Astrocyte (in vitro differentiated cells and primary cell): ENCODE measurements at regions not wholly inside any gene's neighbourhood (a gene's known extent, or its start where the extent isn't known, plus 50 kb on each side); places are given as distances from the start of the nearest gene placed in this dataset.

Source experiments
- DNase-seq: peaks from one replicate; pipeline ENCODE4 v3.0.0-alpha.2; 2010; ENCODE audit warnings: low read depth
- FAIRE-seq: peaks from 2 replicates; lab custom pipeline; 2011; peaks lifted over from hg19 to GRCh38; lab: Jason Lieb, UNC
- H2AFZ ChIP-seq: 2 replicates; pipeline ENCODE4 v1.6.0; 2012; ENCODE audit warnings: low read depth, low read length, inconsistent platforms
- H3K27ac ChIP-seq: 2 replicates; pipeline ENCODE4 v1.5.1; 2011; ENCODE audit warnings: low read depth, low read length, inconsistent platforms
- H3K27me3 ChIP-seq: 2 replicates; pipeline ENCODE4 v1.6.0; 2011; ENCODE audit warnings: low read length, inconsistent platforms; ENCODE audit not compliant: insufficient read depth
- H3K36me3 ChIP-seq: 2 replicates; pipeline ENCODE4 v1.5.1; 2011; ENCODE audit warnings: low read length, inconsistent platforms; ENCODE audit not compliant: insufficient read depth
- H3K4me1 ChIP-seq: 2 replicates; pipeline ENCODE4 v1.5.1; 2011; ENCODE audit warnings: low read length, inconsistent platforms; ENCODE audit not compliant: insufficient read depth
- H3K4me2 ChIP-seq: 2 replicates; pipeline ENCODE4 v1.6.0; 2012; ENCODE audit warnings: low read length, inconsistent platforms
- H3K4me3 ChIP-seq: 2 replicates; pipeline ENCODE4 v1.5.1; 2011; ENCODE audit warnings: low read depth, mild to moderate bottlenecking, low read length, inconsistent platforms; ENCODE audit not compliant: insufficient read depth
- H3K79me2 ChIP-seq: 2 replicates; pipeline ENCODE4 v1.6.0; 2012; ENCODE audit warnings: mild to moderate bottlenecking, low read length, inconsistent platforms; ENCODE audit not compliant: insufficient read depth
- H3K9ac ChIP-seq: 2 replicates; pipeline ENCODE4 v1.6.0; 2012; ENCODE audit warnings: mild to moderate bottlenecking, low read length, inconsistent platforms
- H3K9me3 ChIP-seq: 2 replicates; pipeline ENCODE4 v1.5.1; 2012; ENCODE audit warnings: low read depth, mild to moderate bottlenecking, low read length, inconsistent platforms; ENCODE audit not compliant: insufficient read depth
- H4K20me1 ChIP-seq: 2 replicates; pipeline ENCODE4 v1.6.0; 2012; ENCODE audit warnings: low read length, inconsistent platforms; ENCODE audit not compliant: insufficient read depth
- H3K27ac Mint-ChIP-seq: one replicate; pipeline ENCODE4 v1.8.0; 2021; ENCODE audit warnings: mild to moderate bottlenecking, mixed read lengths; ENCODE audit not compliant: unreplicated experiment
- H3K27me3 Mint-ChIP-seq: one replicate; pipeline ENCODE4 v1.8.0; 2021; ENCODE audit warnings: low read depth, mixed read lengths; ENCODE audit not compliant: unreplicated experiment
- H3K36me3 Mint-ChIP-seq: one replicate; pipeline ENCODE4 v1.8.0; 2021; ENCODE audit warnings: low read depth, mixed read lengths; ENCODE audit not compliant: unreplicated experiment
- H3K4me1 Mint-ChIP-seq: one replicate; pipeline ENCODE4 v1.8.0; 2021; ENCODE audit warnings: low read depth, mixed read lengths; ENCODE audit not compliant: unreplicated experiment
- H3K4me3 Mint-ChIP-seq: one replicate; pipeline ENCODE4 v1.8.0; 2021; ENCODE audit warnings: mild to moderate bottlenecking, moderate library complexity, mixed read lengths; ENCODE audit not compliant: unreplicated experiment
- H3K9me3 Mint-ChIP-seq: one replicate; pipeline ENCODE4 v1.8.0; 2021; ENCODE audit warnings: mild to moderate bottlenecking, mixed read lengths; ENCODE audit not compliant: unreplicated experiment
- CTCF ChIP-seq: IDR thresholded peaks from 2 replicates; pipeline ENCODE4 v1.5.1; 2011; ENCODE audit warnings: low read depth, mild to moderate bottlenecking, inconsistent platforms, low read length, moderate library complexity; ENCODE audit not compliant: insufficient read depth
- EZH2 ChIP-seq: IDR thresholded peaks from 2 replicates; pipeline ENCODE4 v1.6.1; 2012; ENCODE audit warnings: mild to moderate bottlenecking, low read length, inconsistent platforms; ENCODE audit not compliant: insufficient read depth

DNA sequence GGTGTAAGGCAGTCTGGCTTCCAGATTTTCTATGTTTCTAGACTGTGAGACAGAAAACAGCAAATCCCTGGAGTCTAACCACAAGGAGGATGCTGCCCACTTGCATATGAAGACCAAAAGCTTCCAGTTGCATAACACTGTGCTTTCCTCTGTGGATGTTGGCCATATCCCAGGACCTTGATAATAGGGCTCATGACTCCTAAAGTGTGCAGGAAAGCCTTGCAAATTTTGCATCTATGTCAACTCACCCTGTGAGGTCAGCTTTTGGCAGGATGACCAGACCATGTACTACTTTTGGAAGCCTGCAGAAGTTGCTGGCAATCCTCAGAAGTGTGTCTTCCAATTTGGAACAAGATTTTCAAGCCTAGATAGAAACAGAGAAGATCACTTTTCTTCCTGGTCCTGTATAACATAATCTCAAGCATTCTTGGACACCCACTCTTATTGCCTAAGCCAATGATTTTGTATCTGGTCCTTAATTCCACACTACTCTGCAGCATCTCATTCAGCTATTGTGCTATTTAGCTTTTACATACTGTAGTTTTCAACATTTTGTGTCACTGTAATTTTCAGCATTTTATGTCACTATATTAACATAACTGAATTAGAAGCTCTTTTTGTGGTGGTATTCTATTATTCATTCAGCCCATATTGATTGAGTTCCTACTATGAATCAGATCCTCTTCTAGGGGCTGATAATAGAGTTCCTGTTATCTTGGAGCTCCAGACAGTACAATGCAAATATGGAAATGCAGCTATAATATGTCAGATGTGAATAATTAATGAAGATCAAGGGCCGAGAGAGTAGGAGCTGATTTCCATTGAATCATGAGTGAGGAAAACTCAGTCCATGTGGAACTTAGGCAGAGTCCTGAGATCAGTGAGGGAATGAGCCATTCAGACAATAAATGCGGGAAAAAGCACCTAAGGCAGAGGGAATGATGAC, 85.3 kb upstream of the RAB27B start:
- Mint-ChIP-seq H3K9me3 (peaks cover 2% of the 10 kb centered on the region), H3K27me3 (no peaks in the 10 kb centered on the region), H3K4me1 (peaks cover 7% of the 10 kb centered on the region), H3K36me3 (no peaks in the 10 kb centered on the region), H3K27ac (no peak overlapping the region), H3K4me3 (no peak overlapping the region)
- no peaks in the 10 kb centered on the region for H3K27me3 ChIP-seq
- H2AFZ ChIP-seq = no peak overlapping the region
- no peaks in the 10 kb centered on the region for H3K79me2 ChIP-seq
- FAIRE-seq (peak; percentile 98), DNase-seq (peak; percentile 99)
- TF ChIP-seq CTCF = no peak
- TF ChIP-seq EZH2 = no peak
- no peaks in the 10 kb centered on the region for H4K20me1 ChIP-seq
- H3K9me3 ChIP-seq = no peaks in the 10 kb centered on the region
- no peak overlapping the region for H3K4me3 ChIP-seq
- no peaks in the 10 kb centered on the region for H3K36me3 ChIP-seq
- peak overlapping the region; percentile 24 for H3K27ac ChIP-seq
- H3K4me2 ChIP-seq = peak overlapping the region; percentile 22
- no peak overlapping the region for H3K9ac ChIP-seq
- H3K4me1 ChIP-seq = peaks cover 13% of the 10 kb centered on the region

DNA sequence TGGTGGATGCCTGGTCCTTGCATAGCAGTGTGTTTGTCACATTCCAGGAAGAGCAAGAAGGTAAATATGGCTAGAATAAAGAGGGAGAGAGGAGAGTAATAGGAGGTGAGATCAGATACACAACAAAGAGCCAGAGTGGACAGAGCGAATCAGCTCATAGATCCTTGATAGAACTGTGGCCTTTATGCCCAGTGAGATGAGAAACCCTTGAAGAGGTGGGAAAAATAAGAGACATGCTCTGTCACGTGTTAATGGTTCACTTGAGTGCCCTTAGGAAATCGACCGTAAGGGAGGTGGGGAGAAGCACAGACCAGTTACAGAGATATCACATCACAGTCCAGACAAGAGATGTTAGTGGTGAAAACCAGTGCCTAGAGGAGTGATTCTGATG, 84.7 kb upstream of the RAB27B start:
- peaks cover 11% of the 10 kb centered on the region for H3K4me1 ChIP-seq
- H3K27me3 ChIP-seq = no peaks in the 10 kb centered on the region
- DNase-seq (no peak), FAIRE-seq (no peak)
- no peak overlapping the region for H3K4me2 ChIP-seq
- no peak for TF ChIP-seq CTCF
- no peak for TF ChIP-seq EZH2
- Mint-ChIP-seq H3K4me3 (no peak overlapping the region), H3K4me1 (peaks cover 5% of the 10 kb centered on the region), H3K9me3 (no peaks in the 10 kb centered on the region), H3K27ac (no peak overlapping the region), H3K36me3 (no peaks in the 10 kb centered on the region), H3K27me3 (no peaks in the 10 kb centered on the region)
- H3K79me2 ChIP-seq = no peaks in the 10 kb centered on the region
- no peaks in the 10 kb centered on the region for H3K9me3 ChIP-seq
- no peaks in the 10 kb centered on the region for H4K20me1 ChIP-seq
- H2AFZ ChIP-seq = no peak overlapping the region
- H3K36me3 ChIP-seq = no peaks in the 10 kb centered on the region
- H3K4me3 ChIP-seq = no peak overlapping the region
- H3K27ac ChIP-seq = no peak overlapping the region
- H3K9ac ChIP-seq = no peak overlapping the region

DNA sequence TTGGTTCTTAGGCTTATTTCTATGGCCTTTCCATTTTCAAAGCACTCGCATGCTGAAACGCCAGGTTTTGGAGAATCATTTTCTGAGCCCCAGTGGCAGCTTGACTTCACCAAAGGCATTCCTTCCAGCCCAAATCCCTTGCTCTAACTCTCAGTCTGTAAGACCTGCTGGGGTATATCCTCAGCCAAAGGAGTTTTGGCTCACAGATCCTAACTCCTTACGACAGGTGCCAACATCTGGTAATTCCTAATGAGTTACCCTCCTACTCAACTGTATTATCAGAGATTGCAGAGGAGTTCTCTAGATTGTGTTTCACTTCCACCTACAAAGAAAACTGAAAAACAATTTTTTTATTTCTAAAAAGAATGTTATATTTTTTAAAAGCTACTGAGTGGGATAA, 79.0 kb upstream of the RAB27B start:
- H3K9me3 ChIP-seq = no peaks in the 10 kb centered on the region
- Mint-ChIP-seq H3K9me3 (no peaks in the 10 kb centered on the region), H3K4me1 (peaks cover 2% of the 10 kb centered on the region), H3K36me3 (no peaks in the 10 kb centered on the region), H3K27ac (no peak overlapping the region), H3K4me3 (no peak overlapping the region), H3K27me3 (no peaks in the 10 kb centered on the region)
- no peaks in the 10 kb centered on the region for H3K27me3 ChIP-seq
- H3K27ac ChIP-seq = no peak overlapping the region
- no peaks in the 10 kb centered on the region for H4K20me1 ChIP-seq
- no peak for FAIRE-seq
- no peak for DNase-seq
- H2AFZ ChIP-seq = no peak overlapping the region
- H3K4me2 ChIP-seq = no peak overlapping the region
- TF ChIP-seq CTCF = no peak
- no peak for TF ChIP-seq EZH2
- no peaks in the 10 kb centered on the region for H3K4me1 ChIP-seq
- no peaks in the 10 kb centered on the region for H3K36me3 ChIP-seq
- no peak overlapping the region for H3K9ac ChIP-seq
- H3K4me3 ChIP-seq = no peak overlapping the region
- H3K79me2 ChIP-seq = no peaks in the 10 kb centered on the region
